Mesendoderm (in vitro differentiated cells): ENCODE measurements at regions not wholly inside any gene's neighbourhood (a gene's known extent, or its start where the extent isn't known, plus 50 kb on each side); places are given as distances from the start of the nearest gene placed in this dataset.
A peak's percentile ranks its signal among the peaks of the same experiment; 100 is the strongest.

Experiments
- DNase-seq: peaks from one replicate; pipeline ENCODE4 v3.0.0; 2013
- H2AK5ac ChIP-seq: 2 replicates; pipeline ENCODE4 v1.6.1; 2013; ENCODE audit warnings: low read length, inconsistent platforms
- H2BK120ac ChIP-seq: 2 replicates; pipeline ENCODE4 v1.6.1; 2013; ENCODE audit warnings: low read depth, mild to moderate bottlenecking, low read length, moderate library complexity, mixed read lengths
- H2BK15ac ChIP-seq: replicated peaks from 2 replicates; pipeline ENCODE4 v1.6.1; 2013; ENCODE audit warnings: low read depth, mild to moderate bottlenecking, moderate library complexity
- H2BK5ac ChIP-seq: 2 replicates; pipeline ENCODE4 v1.6.1; 2013; ENCODE audit warnings: low read length, inconsistent platforms
- H3K18ac ChIP-seq: 2 replicates; pipeline ENCODE4 v1.6.1; 2013; ENCODE audit warnings: mild to moderate bottlenecking, low read length, mixed read lengths
- H3K23ac ChIP-seq: one replicate; pipeline ENCODE4 v1.6.1; 2013; ENCODE audit warnings: low read length
- H3K27ac ChIP-seq: 2 replicates; pipeline ENCODE4 v1.5.1; 2013; ENCODE audit warnings: low read depth, mild to moderate bottlenecking, inconsistent platforms, low read length, moderate library complexity
- H3K27me3 ChIP-seq: 2 replicates; pipeline ENCODE4 v1.6.1; 2013; ENCODE audit warnings: low read length, control low read depth, mild to moderate bottlenecking, inconsistent platforms; ENCODE audit not compliant: insufficient read depth, poor library complexity
- H3K36me3 ChIP-seq: 2 replicates; pipeline ENCODE4 v1.6.1; 2013; ENCODE audit warnings: low read length, inconsistent platforms; ENCODE audit not compliant: control insufficient read depth, insufficient read depth
- H3K4ac ChIP-seq: one replicate; pipeline ENCODE4 v1.6.1; 2013; ENCODE audit warnings: low read depth, mild to moderate bottlenecking, low read length, moderate library complexity
- H3K4me1 ChIP-seq: 2 replicates; pipeline ENCODE4 v1.6.1; 2013; ENCODE audit warnings: low read depth, low read length, inconsistent platforms; ENCODE audit not compliant: control insufficient read depth
- H3K4me2 ChIP-seq: 2 replicates; pipeline ENCODE4 v1.6.1; 2013; ENCODE audit warnings: low read length
- H3K4me3 ChIP-seq: 2 replicates; pipeline ENCODE4 v1.5.1; 2013; ENCODE audit warnings: mild to moderate bottlenecking, low read length
- H3K56ac ChIP-seq: one replicate; pipeline ENCODE4 v1.6.1; 2013; ENCODE audit warnings: low read length
- H3K79me1 ChIP-seq: 2 replicates; pipeline ENCODE4 v1.6.1; 2013; ENCODE audit warnings: low read length, inconsistent platforms
- H3K79me2 ChIP-seq: 2 replicates; pipeline ENCODE4 v1.6.1; 2013; ENCODE audit warnings: mild to moderate bottlenecking, low read length; ENCODE audit not compliant: control insufficient read depth, insufficient read depth
- H3K9ac ChIP-seq: 2 replicates; pipeline ENCODE4 v1.6.1; 2013; ENCODE audit warnings: low read length, inconsistent platforms
- H4K5ac ChIP-seq: one replicate; pipeline ENCODE4 v1.6.1; 2013; ENCODE audit warnings: low read length
- H4K8ac ChIP-seq: one replicate; pipeline ENCODE4 v1.6.1; 2013; ENCODE audit warnings: low read depth, mild to moderate bottlenecking, control low read depth, low read length, moderate library complexity
- WGBS: extraction: QIAGEN DNeasy Blood & Tissue Kit; methylation state at CpG from one replicate; pipeline ENCODE4 v1.1.7; 2013; ENCODE audit warnings: low lambda C conversion rate, missing lambda C conversion rate; ENCODE audit not compliant: insufficient coverage; ENCODE audit errors: extremely low coverage; 5-methylcytosine and 5-hydroxymethylcytosine counted together

GRCh38 chr4:107265859-107266258, 229.7 kb upstream of the DKK2 start:
- Histone ChIP-seq H3K36me3 (no peaks in the 10 kb centered on the region), H2AK5ac (no peak overlapping the region), H4K8ac (no peak overlapping the region), H3K4me3 (no peak overlapping the region), H3K9ac (no peak overlapping the region), H2BK120ac (no peak overlapping the region), H3K27ac (no peak overlapping the region), H3K23ac (no peak overlapping the region), H3K4me2 (no peak overlapping the region), H3K79me2 (no peaks in the 10 kb centered on the region), H3K4me1 (no peaks in the 10 kb centered on the region), H3K27me3 (no peaks in the 10 kb centered on the region), H3K4ac (no peak overlapping the region), H2BK15ac (no peak overlapping the region), H3K18ac (no peak overlapping the region), H2BK5ac (no peak overlapping the region), H4K5ac (no peak overlapping the region), H3K56ac (no peak overlapping the region), H3K79me1 (no peaks in the 10 kb centered on the region)
- WGBS, result no CpG with 5 or more reads among the region's 6 CpGs
- DNase-seq, result no peak

- no peak overlapping the region for H3K9ac ChIP-seq
- no peak overlapping the region for H2BK5ac ChIP-seq
- H2BK15ac ChIP-seq, result no peak overlapping the region
- no peak overlapping the region for H3K4ac ChIP-seq
- no peaks in the 10 kb centered on the region for H3K79me2 ChIP-seq
- no peaks in the 10 kb centered on the region for H3K27me3 ChIP-seq
- no peak overlapping the region for H3K56ac ChIP-seq
- no peak overlapping the region for H3K4me2 ChIP-seq
- no peak overlapping the region for H3K18ac ChIP-seq
- no peak overlapping the region for H4K8ac ChIP-seq
- H3K4me1 ChIP-seq, result no peaks in the 10 kb centered on the region
- no peaks in the 10 kb centered on the region for H3K79me1 ChIP-seq
- no peak overlapping the region for H2AK5ac ChIP-seq
- DNase-seq, result peak; percentile 53
- no peak overlapping the region for H3K27ac ChIP-seq
- WGBS, result no CpG with 5 or more reads among the region's 3 CpGs
- no peak overlapping the region for H3K4me3 ChIP-seq
- no peak overlapping the region for H4K5ac ChIP-seq
- H2BK120ac ChIP-seq, result no peak overlapping the region
- no peak overlapping the region for H3K23ac ChIP-seq
- H3K36me3 ChIP-seq, result no peaks in the 10 kb centered on the region
These were observed 225.2 kb upstream of the DKK2 start for GRCh38 chr4:107261241-107261874.

GRCh38 chr4:107258359-107258758, 222.2 kb upstream of the DKK2 start:
- no peak for DNase-seq
- H3K56ac ChIP-seq, result no peak overlapping the region
- no peak overlapping the region for H2AK5ac ChIP-seq
- no peak overlapping the region for H2BK5ac ChIP-seq
- H3K27me3 ChIP-seq, result no peaks in the 10 kb centered on the region
- no peaks in the 10 kb centered on the region for H3K36me3 ChIP-seq
- no peak overlapping the region for H3K23ac ChIP-seq
- no peak overlapping the region for H4K5ac ChIP-seq
- no CpG with 5 or more reads among the region's 2 CpGs for WGBS
- H3K27ac ChIP-seq, result no peak overlapping the region
- H3K79me2 ChIP-seq, result no peaks in the 10 kb centered on the region
- H3K79me1 ChIP-seq, result no peaks in the 10 kb centered on the region
- no peak overlapping the region for H3K4me3 ChIP-seq
- H3K18ac ChIP-seq, result no peak overlapping the region
- no peak overlapping the region for H3K4me2 ChIP-seq
- no peak overlapping the region for H3K4ac ChIP-seq
- H2BK15ac ChIP-seq, result no peak overlapping the region
- no peak overlapping the region for H3K9ac ChIP-seq
- no peaks in the 10 kb centered on the region for H3K4me1 ChIP-seq
- no peak overlapping the region for H2BK120ac ChIP-seq
- no peak overlapping the region for H4K8ac ChIP-seq

GRCh38 chr4:107255596-107255995, 219.5 kb upstream of the DKK2 start:
- Histone ChIP-seq H3K27ac (no peak overlapping the region), H3K56ac (no peak overlapping the region), H4K5ac (no peak overlapping the region), H3K9ac (no peak overlapping the region), H3K18ac (no peak overlapping the region), H2AK5ac (no peak overlapping the region), H3K4me2 (no peak overlapping the region), H3K36me3 (no peaks in the 10 kb centered on the region), H3K79me1 (no peaks in the 10 kb centered on the region), H2BK15ac (no peak overlapping the region), H3K4me3 (no peak overlapping the region), H3K79me2 (no peaks in the 10 kb centered on the region), H2BK5ac (no peak overlapping the region), H3K4ac (no peak overlapping the region), H4K8ac (no peak overlapping the region), H3K4me1 (no peaks in the 10 kb centered on the region), H3K23ac (no peak overlapping the region), H3K27me3 (no peaks in the 10 kb centered on the region), H2BK120ac (no peak overlapping the region)
- no peak for DNase-seq
- no CpG with 5 or more reads among the region's 2 CpGs for WGBS

- H3K36me3 ChIP-seq, result no peaks in the 10 kb centered on the region
These were observed 219.0 kb upstream of the DKK2 start for GRCh38 chr4:107255114-107255513.

GRCh38 chr4:107253579-107254068, 217.5 kb upstream of the DKK2 start:
- H3K4me2 ChIP-seq, result no peak overlapping the region
- H2AK5ac ChIP-seq, result no peak overlapping the region
- H3K36me3 ChIP-seq, result no peaks in the 10 kb centered on the region
- no peak overlapping the region for H3K4me3 ChIP-seq
- H3K18ac ChIP-seq, result no peak overlapping the region
- H2BK5ac ChIP-seq, result no peak overlapping the region
- H3K4ac ChIP-seq, result no peak overlapping the region
- no peaks in the 10 kb centered on the region for H3K27me3 ChIP-seq
- no peaks in the 10 kb centered on the region for H3K4me1 ChIP-seq
- no peak for DNase-seq
- no peak overlapping the region for H4K5ac ChIP-seq
- H3K56ac ChIP-seq, result no peak overlapping the region
- H2BK120ac ChIP-seq, result no peak overlapping the region
- no peaks in the 10 kb centered on the region for H3K79me1 ChIP-seq
- no peak overlapping the region for H4K8ac ChIP-seq
- no peak overlapping the region for H3K27ac ChIP-seq
- no peaks in the 10 kb centered on the region for H3K79me2 ChIP-seq
- H2BK15ac ChIP-seq, result no peak overlapping the region
- no peak overlapping the region for H3K9ac ChIP-seq
- H3K23ac ChIP-seq, result no peak overlapping the region
- no CpG with 5 or more reads among the region's 3 CpGs for WGBS

More at GRCh38 chr4:107255114-107255513, 219.0 kb upstream of the DKK2 start:
- no peak overlapping the region for H3K56ac ChIP-seq
- no peak overlapping the region for H2BK120ac ChIP-seq
- H4K5ac ChIP-seq, result no peak overlapping the region
- no peak overlapping the region for H3K4ac ChIP-seq
- H4K8ac ChIP-seq, result no peak overlapping the region
- H3K79me2 ChIP-seq, result no peaks in the 10 kb centered on the region
- H3K4me1 ChIP-seq, result no peaks in the 10 kb centered on the region
- no peak overlapping the region for H3K27ac ChIP-seq
- H2BK5ac ChIP-seq, result no peak overlapping the region
- H3K23ac ChIP-seq, result no peak overlapping the region
- DNase-seq, result no peak
- no peak overlapping the region for H2BK15ac ChIP-seq
- H3K4me3 ChIP-seq, result no peak overlapping the region
- H3K79me1 ChIP-seq, result no peaks in the 10 kb centered on the region
- H3K4me2 ChIP-seq, result no peak overlapping the region
- no peak overlapping the region for H2AK5ac ChIP-seq
- H3K9ac ChIP-seq, result no peak overlapping the region
- no peak overlapping the region for H3K18ac ChIP-seq
- no CpG with 5 or more reads among the region's 1 CpG for WGBS
- H3K27me3 ChIP-seq, result no peaks in the 10 kb centered on the region
